ENCODE measurements at regions not wholly inside any gene's neighbourhood (a gene's known extent, or its start where the extent isn't known, plus 50 kb on each side); places are given as distances from the start of the nearest gene placed in this dataset.
A peak's percentile ranks its signal among the peaks of the same experiment; 100 is the strongest.

DNA sequence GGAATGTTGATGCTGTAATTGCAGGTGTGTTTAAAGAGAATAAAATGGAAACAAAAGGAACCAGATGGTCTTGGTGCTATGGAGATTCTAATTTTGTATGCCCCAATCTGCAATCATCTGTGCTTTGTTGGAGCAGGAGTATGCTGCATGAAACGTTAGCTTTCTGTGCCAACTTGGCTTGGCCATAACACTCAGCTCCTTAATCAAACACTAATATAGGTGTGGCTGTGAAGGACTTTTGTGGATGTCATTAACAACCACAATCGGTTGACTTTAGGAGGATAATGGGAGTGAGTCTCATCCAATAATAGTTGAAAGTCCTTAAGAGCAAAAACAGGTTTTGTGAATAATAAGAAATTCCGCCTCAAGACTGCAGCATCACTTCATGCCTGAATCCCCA lies 399.2 kb downstream of the NLGN4X start:
- peaks cover 5% of the 10 kb centered on the region for H3K27me3 Mint-ChIP-seq
- H3K27ac Mint-ChIP-seq, result no peak overlapping the region
- no peak for DNase-seq (ENCODE audit: low spot score in 2 of 2)
- no peak overlapping the region for H3K4me3 Mint-ChIP-seq
- H3K9me3 Mint-ChIP-seq, result peaks cover 2% of the 10 kb centered on the region
- H3K4me1 Mint-ChIP-seq, result peaks cover 2% of the 10 kb centered on the region
- ATAC-seq (ENCODE audit: low read depth), result no peak
- no peaks in the 10 kb centered on the region for H3K36me3 Mint-ChIP-seq

DNA sequence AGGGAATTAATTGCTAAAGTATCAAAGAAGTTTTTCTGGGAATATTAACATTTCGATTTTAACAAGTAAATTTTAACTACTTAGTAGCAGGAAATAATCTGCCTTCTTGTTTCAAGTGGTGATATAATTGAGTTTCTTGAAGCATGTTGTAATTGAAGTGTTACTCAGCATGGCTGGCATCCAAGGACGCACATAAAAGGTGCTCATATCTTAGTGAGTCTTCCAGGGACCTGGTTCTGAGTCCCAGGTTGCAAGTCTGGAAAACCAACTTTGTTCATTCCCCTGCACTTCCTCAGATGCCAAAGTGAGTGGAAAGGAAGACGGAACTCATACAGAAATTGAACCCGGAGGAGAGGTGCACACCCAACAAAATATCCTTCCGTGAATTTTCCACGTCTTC lies 399.6 kb downstream of the NLGN4X start:
- peaks cover 5% of the 10 kb centered on the region for H3K27me3 Mint-ChIP-seq
- DNase-seq (ENCODE audit: low spot score in 2 of 2) (no peak), ATAC-seq (ENCODE audit: low read depth) (no peak)
- H3K4me1 Mint-ChIP-seq, result peaks cover 2% of the 10 kb centered on the region
- H3K36me3 Mint-ChIP-seq, result no peaks in the 10 kb centered on the region
- no peak overlapping the region for H3K4me3 Mint-ChIP-seq
- H3K27ac Mint-ChIP-seq, result no peak overlapping the region
- peaks cover 2% of the 10 kb centered on the region for H3K9me3 Mint-ChIP-seq

GRCh38 chrX:5823903-5824302 lies 404.8 kb downstream of the NLGN4X start:
- Mint-ChIP-seq H3K27ac (no peak overlapping the region), H3K36me3 (no peaks in the 10 kb centered on the region), H3K9me3 (no peaks in the 10 kb centered on the region), H3K4me1 (peaks cover 2% of the 10 kb centered on the region), H3K27me3 (peaks cover 5% of the 10 kb centered on the region), H3K4me3 (no peak overlapping the region)
- ATAC-seq (ENCODE audit: low read depth) (no peak), DNase-seq (ENCODE audit: low spot score in 2 of 2) (no peak)

- ATAC-seq (ENCODE audit: low read depth), result no peak
These were observed 418.0 kb downstream of the NLGN4X start for GRCh38 chrX:5810636-5811035.

DNA sequence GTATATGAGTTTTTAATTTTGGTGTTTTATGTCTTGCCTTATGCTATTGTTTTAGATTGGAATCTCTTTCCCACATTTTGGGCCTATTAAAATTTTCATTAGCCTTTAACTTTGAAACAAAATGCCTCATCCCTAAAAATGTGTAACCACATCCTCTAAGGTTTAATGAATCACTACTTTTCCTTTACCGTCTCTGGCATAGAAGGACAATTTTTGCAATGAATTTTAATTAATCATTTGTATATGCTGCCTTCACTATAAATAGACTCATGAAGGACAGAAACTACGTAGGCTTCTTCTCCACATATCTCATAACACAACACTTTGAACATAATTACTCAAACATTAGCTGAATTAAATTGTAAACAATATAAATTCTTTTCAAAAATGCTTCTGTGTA lies 421.5 kb downstream of the NLGN4X start:
- ATAC-seq (ENCODE audit: low read depth) (no peak), DNase-seq (ENCODE audit: low spot score in 2 of 2) (no peak)
- Mint-ChIP-seq H3K4me3 (no peak overlapping the region), H3K4me1 (no peaks in the 10 kb centered on the region), H3K27ac (no peak overlapping the region), H3K9me3 (peaks cover 7% of the 10 kb centered on the region), H3K27me3 (peaks cover 3% of the 10 kb centered on the region), H3K36me3 (no peaks in the 10 kb centered on the region)

More at GRCh38 chrX:5810636-5811035, 418.0 kb downstream of the NLGN4X start:
- peaks cover 3% of the 10 kb centered on the region for H3K27me3 Mint-ChIP-seq
- no peaks in the 10 kb centered on the region for H3K36me3 Mint-ChIP-seq
- no peak overlapping the region for H3K27ac Mint-ChIP-seq
- H3K4me3 Mint-ChIP-seq, result no peak overlapping the region
- H3K9me3 Mint-ChIP-seq, result peaks cover 3% of the 10 kb centered on the region
- H3K4me1 Mint-ChIP-seq, result no peaks in the 10 kb centered on the region
- DNase-seq (ENCODE audit: low spot score in 2 of 2), result no peak

GRCh38 chrX:5802391-5802790 lies 426.3 kb downstream of the NLGN4X start:
- Mint-ChIP-seq H3K4me3 (no peak overlapping the region), H3K4me1 (no peaks in the 10 kb centered on the region), H3K36me3 (no peaks in the 10 kb centered on the region), H3K27me3 (no peaks in the 10 kb centered on the region), H3K27ac (no peak overlapping the region), H3K9me3 (peaks cover 4% of the 10 kb centered on the region)
- DNase-seq (ENCODE audit: low spot score in 2 of 2), result no peak
- ATAC-seq (ENCODE audit: low read depth), result no peak

DNA sequence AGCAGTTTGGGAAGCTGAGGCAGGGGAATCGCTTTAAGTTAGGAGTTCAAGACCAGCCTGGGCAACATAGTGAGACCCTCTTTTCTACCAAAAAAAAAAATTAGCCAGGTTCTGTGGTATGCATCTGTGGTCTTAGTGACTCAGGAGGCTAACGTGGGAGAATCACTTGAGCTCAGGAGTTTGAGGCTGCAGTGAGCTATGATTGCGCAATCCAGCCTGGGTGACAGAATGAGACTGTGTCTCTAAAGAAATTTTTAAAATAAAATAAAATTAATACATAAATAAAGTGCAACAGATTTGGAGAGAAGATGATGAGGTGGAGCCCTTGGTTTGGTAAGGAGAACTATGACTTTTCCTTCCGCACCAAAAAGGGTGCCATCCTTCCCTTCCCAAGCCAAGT lies 436.9 kb downstream of the NLGN4X start:
- no peak overlapping the region for H3K4me3 Mint-ChIP-seq
- no peaks in the 10 kb centered on the region for H3K9me3 Mint-ChIP-seq
- DNase-seq (ENCODE audit: low spot score in 2 of 2), result no peak

DNA sequence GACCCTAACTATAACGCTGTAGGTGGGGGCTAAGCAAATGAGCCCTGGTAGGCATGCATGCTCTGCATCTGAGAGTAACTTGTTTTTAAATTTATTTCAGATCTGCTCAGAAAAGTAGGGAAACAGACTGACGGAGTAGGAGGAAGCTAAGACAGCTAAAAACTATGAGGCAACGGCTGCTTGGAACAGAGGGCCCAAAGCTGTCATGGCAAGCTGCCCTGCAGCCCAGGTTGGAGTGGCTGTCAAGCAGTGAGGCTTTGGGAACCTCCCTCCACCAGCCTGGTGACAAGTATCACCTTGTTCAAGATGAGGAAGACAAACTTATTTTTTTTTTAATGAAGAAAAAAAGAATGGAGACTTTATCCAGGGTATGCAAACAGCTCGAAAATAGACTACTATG lies 439.8 kb downstream of the NLGN4X start:
- H3K27ac Mint-ChIP-seq, result no peak overlapping the region
- H3K27me3 Mint-ChIP-seq, result no peaks in the 10 kb centered on the region
- DNase-seq (ENCODE audit: low spot score in 2 of 2), result no peak
- no peak overlapping the region for H3K4me3 Mint-ChIP-seq
- H3K9me3 Mint-ChIP-seq, result no peaks in the 10 kb centered on the region
- H3K4me1 Mint-ChIP-seq, result peaks cover 2% of the 10 kb centered on the region
- no peak for ATAC-seq (ENCODE audit: low read depth)
- H3K36me3 Mint-ChIP-seq, result no peaks in the 10 kb centered on the region

More for the DNA sequence above, 436.9 kb downstream of the NLGN4X start:
- H3K4me1 Mint-ChIP-seq, result peaks cover 2% of the 10 kb centered on the region
- no peaks in the 10 kb centered on the region for H3K36me3 Mint-ChIP-seq
- no peak for ATAC-seq (ENCODE audit: low read depth)
- peaks cover 2% of the 10 kb centered on the region for H3K27me3 Mint-ChIP-seq
- no peak overlapping the region for H3K27ac Mint-ChIP-seq

DNA sequence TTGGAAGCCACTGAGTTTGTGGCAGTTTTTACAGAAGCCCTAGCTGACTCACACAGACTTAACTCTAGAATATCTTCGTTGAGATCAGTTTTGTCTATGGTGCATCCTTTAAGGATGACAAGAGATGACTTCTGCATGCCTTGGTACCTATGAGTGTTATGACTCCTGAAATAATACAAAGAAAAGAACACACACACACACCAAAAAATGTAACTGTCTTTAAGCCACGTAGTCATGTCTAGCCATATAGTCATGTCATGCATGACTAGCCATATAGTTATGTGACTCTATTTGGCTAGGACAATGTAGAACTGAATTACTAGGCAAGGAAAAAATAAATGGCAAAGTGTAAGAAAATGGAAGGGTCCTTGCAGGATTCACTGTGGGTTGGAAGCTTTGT lies 447.8 kb downstream of the NLGN4X start:
- ATAC-seq (ENCODE audit: low read depth) (no peak), DNase-seq (ENCODE audit: low spot score in 2 of 2) (no peak)
- peaks cover 1% of the 10 kb centered on the region for H3K27me3 Mint-ChIP-seq
- no peak overlapping the region for H3K4me3 Mint-ChIP-seq
- H3K4me1 Mint-ChIP-seq, result peaks cover under 1% of the 10 kb centered on the region
- H3K9me3 Mint-ChIP-seq, result peaks cover 3% of the 10 kb centered on the region
- H3K27ac Mint-ChIP-seq, result no peak overlapping the region
- no peaks in the 10 kb centered on the region for H3K36me3 Mint-ChIP-seq

DNA sequence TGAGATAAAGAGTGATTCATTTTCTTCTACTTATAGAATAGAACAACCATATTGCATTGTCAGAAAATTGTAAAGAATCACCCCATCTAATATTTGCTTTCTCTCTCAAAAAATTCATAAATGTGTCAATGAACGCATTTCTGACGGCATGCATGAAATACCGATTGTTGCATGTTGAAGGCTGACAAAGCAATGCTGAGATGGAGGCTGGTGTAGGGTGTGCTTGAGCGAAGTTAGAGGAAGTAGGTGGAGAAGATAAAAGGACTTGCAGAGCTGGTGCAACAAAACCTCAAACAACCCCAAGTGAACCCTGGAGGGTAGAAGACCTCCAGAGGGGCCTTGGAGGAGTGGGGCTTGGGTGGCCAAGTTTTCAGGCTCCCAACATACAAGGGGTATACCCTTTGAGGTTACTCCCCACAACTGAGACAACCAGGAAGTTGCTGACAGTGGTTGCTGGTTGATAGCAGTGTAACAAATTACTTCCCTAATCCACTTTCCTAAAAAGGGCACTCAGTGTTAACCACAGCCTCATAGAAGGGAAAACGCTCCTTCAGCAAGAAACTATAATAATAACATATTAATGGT lies 452.7 kb downstream of the NLGN4X start:
- Mint-ChIP-seq H3K27ac (no peak overlapping the region), H3K4me3 (peak overlapping the region; percentile 47), H3K4me1 (peaks cover 2% of the 10 kb centered on the region), H3K27me3 (peaks cover 1% of the 10 kb centered on the region), H3K9me3 (peaks cover 3% of the 10 kb centered on the region), H3K36me3 (no peaks in the 10 kb centered on the region)
- ATAC-seq (ENCODE audit: low read depth) (no peak), DNase-seq (ENCODE audit: low spot score in 2 of 2) (no peak)

- Mint-ChIP-seq H3K36me3 (no peaks in the 10 kb centered on the region), H3K4me3 (no peak overlapping the region), H3K27me3 (peaks cover 1% of the 10 kb centered on the region), H3K9me3 (peaks cover 3% of the 10 kb centered on the region), H3K27ac (no peak overlapping the region), H3K4me1 (peaks cover 2% of the 10 kb centered on the region)
- no peak for DNase-seq (ENCODE audit: low spot score in 2 of 2)
- ATAC-seq (ENCODE audit: low read depth), result no peak
These were observed 454.2 kb downstream of the NLGN4X start for GRCh38 chrX:5774446-5774845.

- Mint-ChIP-seq H3K4me1 (peaks cover 2% of the 10 kb centered on the region), H3K36me3 (no peaks in the 10 kb centered on the region), H3K27ac (no peak overlapping the region), H3K4me3 (no peak overlapping the region), H3K9me3 (no peaks in the 10 kb centered on the region), H3K27me3 (no peaks in the 10 kb centered on the region)
- ATAC-seq (ENCODE audit: low read depth) (no peak), DNase-seq (ENCODE audit: low spot score in 2 of 2) (no peak)
These were observed 457.2 kb downstream of the NLGN4X start for GRCh38 chrX:5771441-5771840.

DNA sequence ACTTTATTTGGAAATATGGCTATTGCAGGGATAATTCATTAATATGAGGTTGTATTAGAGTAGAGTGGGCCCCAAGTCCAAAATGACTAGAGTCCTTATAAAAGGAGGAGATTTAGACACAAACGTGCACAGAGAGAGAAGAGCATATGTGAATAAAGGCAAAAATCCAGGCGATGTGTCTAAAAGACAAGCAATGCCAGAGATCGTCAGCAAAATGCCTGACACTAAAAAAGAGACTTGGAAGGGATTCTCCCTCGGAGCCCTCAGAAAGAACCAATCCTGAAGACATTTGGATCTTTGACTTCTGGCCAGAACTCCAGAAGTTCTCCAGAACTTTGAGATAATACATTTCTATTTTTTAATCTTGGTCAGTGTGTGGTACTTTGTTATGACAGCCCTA lies 472.1 kb downstream of the NLGN4X start:
- no peak for DNase-seq (ENCODE audit: low spot score in 2 of 2)
- H3K27ac Mint-ChIP-seq, result no peak overlapping the region
- no peaks in the 10 kb centered on the region for H3K36me3 Mint-ChIP-seq
- H3K4me3 Mint-ChIP-seq, result no peak overlapping the region
- no peak for ATAC-seq (ENCODE audit: low read depth)
- no peaks in the 10 kb centered on the region for H3K27me3 Mint-ChIP-seq
- peaks cover 3% of the 10 kb centered on the region for H3K9me3 Mint-ChIP-seq
- H3K4me1 Mint-ChIP-seq, result no peaks in the 10 kb centered on the region

DNA sequence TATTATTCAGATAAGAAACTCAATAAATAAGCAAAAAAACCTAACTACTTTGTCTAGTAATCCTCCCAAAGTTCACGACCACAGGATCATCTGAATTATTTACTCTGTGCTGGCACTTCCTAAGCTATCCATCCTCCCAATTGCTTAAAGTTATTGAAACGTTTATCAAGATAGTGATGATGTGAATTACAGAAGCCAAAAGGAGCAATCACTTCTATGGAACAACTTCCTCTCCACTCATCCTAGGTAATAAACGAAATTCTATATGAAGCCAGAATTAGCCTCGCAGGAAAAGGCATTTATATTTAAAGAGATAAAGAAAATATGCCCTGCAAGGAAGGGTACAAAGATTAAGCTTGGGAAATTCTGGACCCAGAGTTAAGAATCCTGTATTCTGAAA lies 475.4 kb downstream of the NLGN4X start:
- peaks cover 3% of the 10 kb centered on the region for H3K27me3 Mint-ChIP-seq
- H3K9me3 Mint-ChIP-seq, result peaks cover 4% of the 10 kb centered on the region
- no peaks in the 10 kb centered on the region for H3K36me3 Mint-ChIP-seq
- H3K4me1 Mint-ChIP-seq, result no peaks in the 10 kb centered on the region
- DNase-seq (ENCODE audit: low spot score in 2 of 2) (no peak), ATAC-seq (ENCODE audit: low read depth) (no peak)
- H3K4me3 Mint-ChIP-seq, result no peak overlapping the region
- no peak overlapping the region for H3K27ac Mint-ChIP-seq

GRCh38 chrX:5752831-5753230 lies 475.8 kb downstream of the NLGN4X start:
- Mint-ChIP-seq H3K36me3 (no peaks in the 10 kb centered on the region), H3K4me3 (no peak overlapping the region), H3K4me1 (no peaks in the 10 kb centered on the region), H3K27me3 (peaks cover 3% of the 10 kb centered on the region), H3K9me3 (peaks cover 4% of the 10 kb centered on the region), H3K27ac (no peak overlapping the region)
- no peak for DNase-seq (ENCODE audit: low spot score in 2 of 2)
- ATAC-seq (ENCODE audit: low read depth), result no peak
